Breast epithelium (tissue), 3 donors: ENCODE measurements at regions not wholly inside any gene's neighbourhood (a gene's known extent, or its start where the extent isn't known, plus 50 kb on each side); places are given as distances from the start of the nearest gene placed in this dataset.

ENCODE experiments used
- CTCF ChIP-seq, 3 donors: fragments of 450-650 bp; IDR thresholded peaks; one replicate each; pipeline ENCODE4 v1.5.1; 2016 to 2017; ENCODE audit warnings: antibody characterized with exemption in 3 of 3, mild to moderate bottlenecking in 3 of 3, moderate library complexity in 3 of 3
- POLR2AphosphoS5 ChIP-seq, 3 donors: sonication (generic); formaldehyde crosslinking; IDR thresholded peaks; one replicate each; pipeline ENCODE4 v1.6.1; 2017; ENCODE audit warnings: antibody characterized with exemption in 3 of 3

GRCh38 chr10:78515038-78515872 lies 481.6 kb downstream of the RPS24 start:
- TF ChIP-seq POLR2AphosphoS5 (IDR thresholded peaks at IDR 0.05) (no peak), CTCF (IDR thresholded peaks at IDR 0.05) (no peak)
